ENCODE measurements at regions not wholly inside any gene's neighbourhood (a gene's known extent, or its start where the extent isn't known, plus 50 kb on each side); places are given as distances from the start of the nearest gene placed in this dataset.

GRCh38 chr3:96017556-96017955 is 796.8 kb upstream of the EPHA6 start:
- TF ChIP-seq CTCF (IDR thresholded peaks at IDR 0.05; ENCODE audit: low read length) (no peak), EZH2 (IDR thresholded peaks at IDR 0.05; ENCODE audit: borderline replicate concordance, low read length) (no peak)
